ENCODE measurements at regions not wholly inside any gene's neighbourhood (a gene's known extent, or its start where the extent isn't known, plus 50 kb on each side); places are given as distances from the start of the nearest gene placed in this dataset.

- TF ChIP-seq CTCF (IDR thresholded peaks at IDR 0.05; ENCODE audit: low read length) (no peak), EZH2phosphoT487 (IDR thresholded peaks at IDR 0.05; ENCODE audit: low read length) (no peak)
These were observed 810.1 kb downstream of the FAT4 start for GRCh38 chr4:126124818-126125217.
